H1 (cell line): ENCODE measurements at regions not wholly inside any gene's neighbourhood (a gene's known extent, or its start where the extent isn't known, plus 50 kb on each side); places are given as distances from the start of the nearest gene placed in this dataset.

Source experiments
- CTCF ChIA-PET: fragments of 300-600 bp; sonication (Branson Sonifier 250); formaldehyde crosslinking; loops from one replicate; lab custom pipeline; 2021; ENCODE audit not compliant: partially characterized antibody; lab: Charles Lee
- POLR2A ChIA-PET: fragments of 300-600 bp; sonication (Branson Sonifier 250); formaldehyde crosslinking; loops from one replicate; lab custom pipeline; 2021; ENCODE audit warnings: inconsistent platforms; ENCODE audit not compliant: partially characterized antibody; lab: Charles Lee
- DNase-seq, 2 experiments: peaks; one replicate each; pipeline versions ENCODE4 v3.0.0 to v3.0.0-alpha.2; 2010 to 2022; ENCODE audit warnings: low spot score in 2 of 2, low read depth in 1 of 2, mixed read lengths in 1 of 2
- FAIRE-seq: peaks from 2 replicates; lab custom pipeline; 2011; peaks lifted over from hg19 to GRCh38; lab: Jason Lieb, UNC
- H2AFZ ChIP-seq: 2 replicates; pipeline ENCODE4 v1.8.1; 2012; ENCODE audit warnings: low read length, inconsistent platforms
- H2AK5ac ChIP-seq: 2 replicates; pipeline ENCODE4 v1.6.1; 2013; ENCODE audit warnings: low read depth, low read length
- H2BK120ac ChIP-seq: replicated peaks from 2 replicates; pipeline ENCODE3; 2013; ENCODE audit warnings: low read depth, low read length, inconsistent platforms
- H2BK12ac ChIP-seq: 2 replicates; pipeline ENCODE4 v1.6.1; 2013; ENCODE audit warnings: low read depth, low read length
- H2BK15ac ChIP-seq: 2 replicates; pipeline ENCODE4 v1.6.1; 2013; ENCODE audit warnings: low read length
- H2BK20ac ChIP-seq: 2 replicates; pipeline ENCODE4 v1.6.1; 2013; ENCODE audit warnings: low read length
- H2BK5ac ChIP-seq: 2 replicates; pipeline ENCODE4 v1.6.1; 2013; ENCODE audit warnings: low read depth, low read length
- H3K14ac ChIP-seq: 2 replicates; pipeline ENCODE4 v1.6.1; 2013; ENCODE audit warnings: inconsistent platforms; ENCODE audit not compliant: insufficient read length
- H3K18ac ChIP-seq: 2 replicates; pipeline ENCODE4 v1.6.1; 2013; ENCODE audit warnings: low read length; ENCODE audit errors: extremely low read depth
- H3K23ac ChIP-seq: 2 replicates; pipeline ENCODE4 v1.6.1; 2013; ENCODE audit warnings: inconsistent platforms; ENCODE audit not compliant: insufficient read length
- H3K23me2 ChIP-seq: 2 replicates; pipeline ENCODE4 v1.6.1; 2013; ENCODE audit warnings: low read depth, low read length
- H3K27ac ChIP-seq: 2 replicates; pipeline ENCODE4 v1.6.1; 2011; ENCODE audit warnings: low read depth, low read length, inconsistent platforms
- H3K27me3 ChIP-seq, 4 experiments: replicated peaks in 1 of 4; 1 replicate in 1 of 4; 2 replicates in 3 of 4; pipeline versions ENCODE4 v1.6.1 to v1.8.1; 2011 to 2013; ENCODE audit warnings: low read length in 3 of 4, mild to moderate bottlenecking in 3 of 4, inconsistent platforms in 2 of 4, mixed read lengths in 2 of 4, moderate library complexity in 1 of 4; ENCODE audit not compliant: control insufficient read depth in 3 of 4, insufficient read depth in 3 of 4; ENCODE audit errors: extremely low read depth in 1 of 4
- H3K36me3 ChIP-seq, 4 experiments: 2 replicates each; pipeline versions ENCODE4 v1.6.1 to v1.8.1; 2011 to 2013; ENCODE audit warnings: mild to moderate bottlenecking in 4 of 4, low read length in 3 of 4, moderate library complexity in 2 of 4, control low read depth in 1 of 4, inconsistent platforms in 1 of 4; ENCODE audit not compliant: insufficient read depth in 4 of 4, control insufficient read depth in 2 of 4
- H3K4ac ChIP-seq: replicated peaks from 2 replicates; pipeline ENCODE3; 2013; ENCODE audit warnings: low read length, low read depth, mixed read lengths, inconsistent platforms; ENCODE audit not compliant: insufficient read length
- H3K4me1 ChIP-seq, 4 experiments: replicated peaks in 1 of 4; 1 replicate in 1 of 4; 2 replicates in 3 of 4; pipeline versions ENCODE4 v1.6.1 to v1.8.1; 2011 to 2013; ENCODE audit warnings: low read length in 3 of 4, inconsistent platforms in 2 of 4, mixed read lengths in 1 of 4; ENCODE audit not compliant: insufficient read depth in 4 of 4, control insufficient read depth in 3 of 4
- H3K4me2 ChIP-seq, 2 experiments: 2 replicates each; pipeline versions ENCODE4 v1.6.1 to v1.8.1; 2011 to 2013; ENCODE audit warnings: low read depth in 2 of 2, low read length in 2 of 2, control low read depth in 1 of 2, inconsistent platforms in 1 of 2, mild to moderate bottlenecking in 1 of 2; ENCODE audit not compliant: insufficient read depth in 1 of 2
- H3K4me3 ChIP-seq, 4 experiments: fragments of 200-600, 300-600 bp in 1 of 4; sonication (generic), shearing (Covaris generic), sonication (Bioruptor Twin) in 1 of 4; 2 replicates each; pipeline versions ENCODE4 v1.5.1 to v1.8.1; 2011 to 2016; ENCODE audit warnings: low read length in 4 of 4, low read depth in 3 of 4, control low read depth in 2 of 4, inconsistent platforms in 2 of 4, mild to moderate bottlenecking in 2 of 4, mixed read lengths in 1 of 4, moderate library complexity in 1 of 4; ENCODE audit not compliant: insufficient read depth in 2 of 4; ENCODE audit errors: extremely low read depth in 1 of 4
- H3K56ac ChIP-seq: replicated peaks from 2 replicates; pipeline ENCODE3; 2013; ENCODE audit warnings: low read depth, mild to moderate bottlenecking, mixed read lengths, low read length, inconsistent platforms; ENCODE audit not compliant: insufficient read length
- H3K79me1 ChIP-seq: 2 replicates; pipeline ENCODE4 v1.6.1; 2013; ENCODE audit warnings: low read depth, low read length, control low read depth
- H3K79me2 ChIP-seq, 2 experiments: 2 replicates each; pipeline versions ENCODE4 v1.6.1 to v1.8.1; 2012 to 2013; ENCODE audit warnings: low read length in 2 of 2, mild to moderate bottlenecking in 2 of 2, inconsistent platforms in 1 of 2; ENCODE audit not compliant: insufficient read depth in 2 of 2, control insufficient read depth in 1 of 2
- H3K9ac ChIP-seq, 4 experiments: replicated peaks in 1 of 4; 1 replicate in 1 of 4; 2 replicates in 3 of 4; pipeline versions ENCODE4 v1.6.1 to v1.8.1; 2011 to 2013; ENCODE audit warnings: low read depth in 3 of 4, low read length in 3 of 4, control low read depth in 2 of 4, mild to moderate bottlenecking in 2 of 4, moderate library complexity in 2 of 4, inconsistent platforms in 1 of 4; ENCODE audit errors: extremely low read depth in 1 of 4
- H3K9me3 ChIP-seq, 2 experiments: 2 replicates each; pipeline versions ENCODE4 v1.6.1 to v1.8.1; 2012 to 2013; ENCODE audit warnings: mild to moderate bottlenecking in 2 of 2, moderate library complexity in 2 of 2, control low read depth in 1 of 2, inconsistent platforms in 1 of 2, low read depth in 1 of 2, low read length in 1 of 2, mixed read lengths in 1 of 2; ENCODE audit not compliant: insufficient read depth in 2 of 2
- H4K20me1 ChIP-seq, 2 experiments: replicated peaks in 1 of 2; 2 replicates each; pipeline versions ENCODE3 to v1.8.1; 2011 to 2013; ENCODE audit warnings: inconsistent platforms in 2 of 2, low read length in 2 of 2, mild to moderate bottlenecking in 1 of 2; ENCODE audit not compliant: insufficient read depth in 2 of 2, control insufficient read depth in 1 of 2
- H4K5ac ChIP-seq: 2 replicates; pipeline ENCODE4 v1.6.1; 2013; ENCODE audit warnings: low read length, low read depth, mixed read lengths, inconsistent platforms; ENCODE audit not compliant: insufficient read length
- H4K8ac ChIP-seq: 2 replicates; pipeline ENCODE4 v1.8.0; 2013; ENCODE audit warnings: mild to moderate bottlenecking, moderate library complexity, low read length, inconsistent platforms; ENCODE audit not compliant: insufficient read depth; ENCODE audit errors: extremely low read depth
- H4K91ac ChIP-seq: replicated peaks from 2 replicates; pipeline ENCODE3; 2013; ENCODE audit warnings: low read length, mixed read lengths, inconsistent platforms; ENCODE audit not compliant: insufficient read length
- ASH2L ChIP-seq: fragments of 200-600, 300-600 bp; sonication (generic); IDR thresholded peaks from one replicate; pipeline ENCODE4 v1.7.1; 2017; ENCODE audit warnings: low read length
- CBX5 ChIP-seq: fragments of 300-800, 300-1000 bp; sonication (generic); IDR thresholded peaks from 2 replicates; pipeline ENCODE4 v1.7.1; 2016; ENCODE audit warnings: antibody characterized with exemption, low read length, low read depth
- CTBP2 ChIP-seq: IDR thresholded peaks from 2 replicates; pipeline ENCODE4 v1.7.0; 2011; ENCODE audit warnings: borderline replicate concordance, mild to moderate bottlenecking, moderate library complexity, mixed read lengths, low read length; ENCODE audit not compliant: insufficient read depth, insufficient read length
- GABPA ChIP-seq: IDR thresholded peaks from 2 replicates; pipeline ENCODE4 v1.6.1; 2011; ENCODE audit warnings: mild to moderate bottlenecking, low read length, moderate library complexity, borderline replicate concordance; ENCODE audit not compliant: insufficient read depth
- JUN ChIP-seq: IDR thresholded peaks from 2 replicates; pipeline ENCODE4 v1.6.1; 2011; ENCODE audit warnings: low read depth, mild to moderate bottlenecking, improper control_type of control experiment, low read length
- NRF1 ChIP-seq: IDR thresholded peaks from 2 replicates; pipeline ENCODE4 v1.6.1; 2011; ENCODE audit warnings: mild to moderate bottlenecking, low read depth, low read length, improper control_type of control experiment
- RBBP5 ChIP-seq: IDR thresholded peaks from 2 replicates; pipeline ENCODE4 v1.7.1; 2012; ENCODE audit warnings: low read depth, mild to moderate bottlenecking, inconsistent platforms, low read length, moderate library complexity, borderline replicate concordance
- RXRA ChIP-seq: IDR thresholded peaks from 2 replicates; pipeline ENCODE4 v1.6.1; 2011; ENCODE audit warnings: low read depth, mild to moderate bottlenecking, low read length, moderate library complexity; ENCODE audit not compliant: insufficient read depth
- TBP ChIP-seq: IDR thresholded peaks from 2 replicates; pipeline ENCODE4 v1.6.1; 2011; ENCODE audit warnings: low read depth, low read length, improper control_type of control experiment
- WGBS, 2 experiments: shearing (Covaris generic) in 1 of 2; methylation state at CpG; one replicate each; pipeline versions ENCODE4 v1.1.6 to v1.1.7; 2013 to 2015; ENCODE audit warnings: low lambda C conversion rate in 2 of 2, mixed read lengths in 2 of 2, inconsistent platforms in 1 of 2, low coverage in 1 of 2, missing lambda C conversion rate in 1 of 2; ENCODE audit not compliant: insufficient replicate concordance in 2 of 2, insufficient coverage in 1 of 2, insufficient read length in 1 of 2; ENCODE audit errors: extremely low coverage in 1 of 2, missing lambda C conversion rate in 1 of 2; 5-methylcytosine and 5-hydroxymethylcytosine counted together

DNA sequence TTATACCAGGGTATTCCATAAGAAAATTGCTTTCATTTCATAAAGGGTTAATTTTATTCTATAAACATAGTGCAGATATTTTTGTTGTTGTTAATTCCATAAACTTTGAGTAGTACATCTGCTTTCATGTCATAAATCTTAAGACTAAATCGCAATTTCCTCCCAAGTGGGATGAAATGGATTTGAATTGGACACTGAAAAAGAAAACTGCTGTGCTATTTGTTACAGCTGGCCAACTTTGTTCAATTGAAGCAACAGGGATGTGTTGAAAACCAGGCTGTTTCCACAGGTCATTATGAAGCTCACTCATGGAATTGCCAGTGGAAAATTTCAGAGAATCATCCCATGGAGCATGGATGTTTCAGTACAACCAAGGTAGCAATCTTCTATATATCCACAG, 252.5 kb upstream of the RGS18 start:
- Histone ChIP-seq H3K9ac (no peak overlapping the region), H3K14ac (no peak overlapping the region), H2BK15ac (no peak overlapping the region), H3K27ac (no peak overlapping the region), H2AK5ac (no peak overlapping the region), H3K18ac (no peak overlapping the region), H3K23ac (no peak overlapping the region), H3K36me3 (no peaks in the 10 kb centered on the region), H2BK5ac (no peak overlapping the region), H2BK120ac (no peak overlapping the region), H4K8ac (no peak overlapping the region), H2BK12ac (no peak overlapping the region), H3K79me1 (no peaks in the 10 kb centered on the region), H2BK20ac (no peak overlapping the region; the same call in 1 of the 2 replicates), H3K9me3 (peaks cover 0 to 10% of the 10 kb centered on the region in 2 experiments; a peak in 3 of 4 replicates), H3K4me1 (peaks cover 0 to 3% (median 0%) of the 10 kb centered on the region in 4 experiments; a peak in 1 of 7 replicates), H3K4me2 (no peak overlapping the region), H3K27me3 (no peaks in the 10 kb centered on the region), H3K4me3 (no peak overlapping the region), H4K20me1 (no peaks in the 10 kb centered on the region), H3K79me2 (no peaks in the 10 kb centered on the region), H4K5ac (no peak overlapping the region), H3K4ac (no peak overlapping the region), H3K23me2 (no peaks in the 10 kb centered on the region), H3K56ac (no peak overlapping the region), H4K91ac (no peak overlapping the region), H2AFZ (no peak overlapping the region)
- DNase-seq (no peak), FAIRE-seq (no peak)
- ChIA-PET CTCF (no interaction called here), POLR2A (no interaction called here)
- 89% methylated on average over 1 of the region's 1 CpG; no CpG with 5 or more reads in 1 of the 2 experiments for WGBS, 2 experiments
- TF ChIP-seq RXRA, result no peak
- no peak for TF ChIP-seq RBBP5
- no peak for TF ChIP-seq ASH2L
- no peak for TF ChIP-seq CTBP2
- no peak for TF ChIP-seq CBX5
- TF ChIP-seq TBP, result no peak
- no peak for TF ChIP-seq NRF1
- no peak for TF ChIP-seq JUN
- TF ChIP-seq GABPA, result no peak
